Kidney tubule cell (primary cell): ENCODE measurements at regions not wholly inside any gene's neighbourhood (a gene's known extent, or its start where the extent isn't known, plus 50 kb on each side); places are given as distances from the start of the nearest gene placed in this dataset.
"Not testable (repeated sequence)": the region's sequence is repeated elsewhere in the genome, so short reads cannot be mapped to it uniquely, and the experiment has no call there.

ENCODE experiments used
- DNase-seq: peaks from one replicate; pipeline ENCODE4 v3.0.0-alpha.2; 2018; ENCODE audit warnings: low spot score

DNA sequence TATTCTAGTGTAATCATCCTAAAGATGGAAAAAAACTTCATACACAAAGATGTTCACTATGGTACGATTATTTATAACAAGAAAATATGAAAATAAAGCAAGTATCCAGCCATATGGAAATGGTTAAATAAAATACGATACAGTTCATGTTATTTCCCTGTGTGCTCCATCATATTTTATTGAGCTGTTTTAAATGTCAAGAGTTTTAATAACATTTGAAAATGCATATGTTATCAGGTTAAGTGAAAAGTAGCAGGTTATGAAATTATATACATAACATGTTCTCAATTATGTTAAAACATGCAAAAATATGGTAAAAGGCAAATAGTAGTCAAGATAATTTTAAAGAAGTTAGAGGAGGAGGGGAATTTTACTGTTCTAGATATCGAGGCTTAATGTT lies 192.0 kb downstream of the HNRNPD start:
- DNase-seq, result no peak

DNA sequence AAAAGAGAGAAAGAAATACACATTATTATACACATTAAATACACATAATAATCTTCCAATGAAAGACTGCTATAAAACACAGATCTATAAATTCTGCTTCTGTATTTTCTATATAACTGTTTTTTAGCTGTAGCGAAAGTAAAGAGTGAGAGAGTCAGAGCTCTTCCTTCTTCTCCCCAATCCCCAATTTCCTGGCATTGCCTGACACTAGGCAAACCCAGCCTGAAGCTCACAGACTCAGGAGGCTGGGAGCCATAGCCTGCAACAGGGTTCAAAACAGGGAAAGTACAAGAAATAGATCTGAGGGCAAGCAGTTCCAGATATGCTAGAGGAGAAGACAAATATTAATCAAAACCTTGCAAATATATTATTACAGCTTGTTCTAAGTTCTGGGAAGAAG lies 201.6 kb downstream of the HNRNPD start:
- DNase-seq, result no peak

- no peak for DNase-seq
Observed at GRCh38 chr4:82171531-82172155, 202.1 kb downstream of the HNRNPD start.

- DNase-seq, result no peak
Observed at GRCh38 chr4:82149750-82150149, 224.0 kb downstream of the HNRNPD start.

GRCh38 chr4:82145850-82146249 lies 227.9 kb downstream of the HNRNPD start:
- no peak for DNase-seq

DNA sequence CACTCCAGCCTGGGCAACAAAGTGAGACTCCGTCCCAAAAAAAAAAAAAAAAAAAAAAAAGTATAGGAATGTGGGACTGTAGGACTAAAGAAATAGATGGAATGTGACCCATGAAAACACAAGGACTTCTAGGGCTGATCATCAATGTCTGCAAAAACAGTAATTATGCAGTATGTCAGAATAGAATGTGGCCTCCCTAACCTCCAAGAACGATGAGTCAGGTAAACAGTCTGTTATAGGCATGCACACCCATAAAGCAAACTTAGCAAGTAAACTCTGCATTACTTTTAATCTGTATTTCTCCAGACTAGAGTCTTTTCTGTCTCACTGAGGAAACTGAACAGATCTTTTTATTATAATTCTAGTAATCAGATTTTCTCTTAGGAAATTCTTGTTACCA lies 233.4 kb downstream of the HNRNPD start:
- no peak for DNase-seq

GRCh38 chr4:82139287-82139686 lies 234.5 kb downstream of the HNRNPD start:
- DNase-seq, result no peak

DNA sequence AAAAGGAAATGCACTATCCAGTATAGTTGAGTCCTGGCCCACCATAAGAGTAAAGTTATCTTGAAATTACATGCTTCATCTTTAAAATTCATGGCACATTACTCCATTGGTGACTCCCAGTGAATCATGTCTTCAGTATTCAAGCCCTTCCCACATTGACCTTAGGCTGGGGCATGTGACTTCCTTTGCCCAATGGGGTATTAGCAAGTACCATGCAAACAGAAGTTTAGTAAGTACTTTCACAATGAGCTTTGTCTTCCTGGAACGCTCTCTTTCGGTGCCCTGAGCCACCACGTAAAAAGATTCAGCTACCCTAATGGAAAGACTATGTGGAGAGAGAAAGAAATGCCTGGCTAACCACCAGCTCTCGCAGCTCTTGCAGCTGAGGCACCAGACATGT lies 235.4 kb downstream of the HNRNPD start:
- peak; percentile 30 for DNase-seq

GRCh38 chr4:82136161-82136801 lies 237.5 kb downstream of the HNRNPD start:
- no peak for DNase-seq

DNA sequence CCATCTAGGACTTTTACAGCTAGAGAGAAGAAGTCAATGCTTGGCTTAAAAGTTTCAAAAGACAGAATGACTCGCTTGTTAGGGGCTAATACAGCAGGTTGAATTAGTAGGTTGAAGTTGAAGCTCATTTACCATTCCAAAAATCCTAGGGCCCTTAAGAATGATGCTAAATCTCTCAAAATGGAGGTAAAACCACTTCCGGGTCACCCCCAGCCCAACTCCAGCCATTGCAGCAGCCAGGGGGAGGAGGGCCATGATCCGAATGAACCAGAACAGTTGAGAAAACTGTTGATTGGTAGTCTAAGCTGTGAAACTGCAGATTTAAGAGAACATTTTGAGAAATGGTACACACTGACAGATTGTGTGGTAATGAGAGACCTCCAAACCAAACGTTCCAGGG lies 245.4 kb downstream of the HNRNPD start:
- DNase-seq, result no peak

DNA sequence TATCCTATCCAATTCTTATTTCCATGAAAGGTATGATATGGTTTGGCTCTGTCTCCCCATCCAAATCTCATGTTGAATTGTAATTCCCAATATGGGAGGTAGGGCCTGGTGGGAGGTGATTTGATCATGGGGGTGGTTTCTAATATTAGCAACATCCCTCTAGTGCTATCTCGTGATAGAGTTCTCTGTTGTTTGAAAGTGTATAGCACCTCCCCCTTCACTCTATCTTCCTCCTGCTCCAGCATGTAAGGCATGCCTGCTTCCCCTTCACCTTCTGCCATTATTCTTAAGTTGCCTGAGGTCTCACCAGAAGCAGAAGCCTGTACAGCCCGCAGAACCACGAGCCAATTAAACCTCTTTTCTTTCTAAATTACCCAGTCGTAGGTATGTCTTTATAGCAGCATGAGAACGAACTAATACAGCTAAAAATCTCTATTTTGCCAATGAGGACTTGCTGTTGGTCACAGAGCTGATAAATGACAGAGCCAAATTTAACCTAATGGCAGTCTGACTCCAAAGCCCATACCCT lies 247.2 kb downstream of the HNRNPD start:
- no peak for DNase-seq

DNA sequence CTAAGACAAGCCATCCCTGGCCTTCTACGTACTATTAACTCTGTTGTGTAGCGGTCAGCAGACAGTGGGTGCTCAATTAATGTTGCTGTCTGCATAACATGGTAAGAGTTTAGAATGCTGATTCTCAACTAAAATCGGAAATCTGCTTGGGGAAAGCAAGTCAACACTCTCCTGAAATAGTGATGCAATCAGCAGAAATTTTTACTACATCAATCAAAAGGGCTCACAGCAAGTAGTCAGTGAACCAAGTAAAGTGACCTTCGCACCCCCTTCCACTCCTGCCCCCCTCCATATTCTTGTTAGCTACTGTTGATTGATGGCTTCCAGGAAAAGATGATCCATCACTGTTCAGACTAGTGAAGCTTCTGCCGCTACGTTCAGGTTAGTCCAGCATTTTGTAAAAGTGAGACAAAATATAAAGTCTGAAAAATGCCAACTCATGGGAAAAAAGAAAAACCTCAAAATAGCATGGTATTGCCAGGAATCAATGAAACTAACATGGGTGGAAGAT lies 247.9 kb downstream of the HNRNPD start:
- DNase-seq, result no peak

GRCh38 chr4:82124932-82125786 lies 248.6 kb downstream of the HNRNPD start:
- no peak for DNase-seq

DNA sequence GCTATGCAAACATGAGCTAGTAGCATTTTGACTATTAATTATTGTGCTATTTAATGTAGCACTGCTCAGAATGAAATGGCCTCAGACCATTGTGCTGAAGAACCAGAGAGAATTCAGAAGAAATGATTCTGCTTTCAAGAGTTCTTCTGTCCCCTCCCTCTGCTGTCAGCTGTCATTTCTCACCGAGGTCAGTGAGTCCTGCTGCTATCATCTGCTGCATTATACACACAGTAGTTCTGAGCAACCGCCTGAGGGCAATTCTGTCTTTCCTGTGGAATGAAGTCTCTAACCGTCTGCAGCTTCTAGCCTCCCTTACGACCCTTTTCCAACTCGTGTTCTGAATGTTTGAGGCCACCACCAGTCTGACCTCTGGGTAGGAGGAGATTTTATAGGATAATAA lies 249.4 kb downstream of the HNRNPD start:
- no peak for DNase-seq

DNA sequence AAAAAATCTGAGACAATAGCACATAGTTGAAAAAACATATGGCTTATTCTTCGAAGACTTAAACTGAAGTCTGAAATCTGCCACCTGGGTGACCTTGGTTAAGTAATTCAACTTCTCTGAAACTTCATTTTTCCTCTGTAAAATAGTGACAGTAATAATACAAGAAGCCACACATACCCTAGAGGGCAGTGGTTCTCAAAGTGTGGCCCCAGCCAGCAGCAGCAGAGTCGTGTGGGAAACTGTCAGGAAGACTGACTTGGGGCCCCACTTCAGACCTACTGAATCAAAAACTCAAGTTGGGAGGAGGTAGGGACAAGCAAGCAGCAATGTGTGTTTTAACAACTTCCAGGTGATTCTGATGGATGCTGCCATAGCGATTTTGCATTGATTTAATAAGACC lies 249.9 kb downstream of the HNRNPD start:
- no peak for DNase-seq

DNA sequence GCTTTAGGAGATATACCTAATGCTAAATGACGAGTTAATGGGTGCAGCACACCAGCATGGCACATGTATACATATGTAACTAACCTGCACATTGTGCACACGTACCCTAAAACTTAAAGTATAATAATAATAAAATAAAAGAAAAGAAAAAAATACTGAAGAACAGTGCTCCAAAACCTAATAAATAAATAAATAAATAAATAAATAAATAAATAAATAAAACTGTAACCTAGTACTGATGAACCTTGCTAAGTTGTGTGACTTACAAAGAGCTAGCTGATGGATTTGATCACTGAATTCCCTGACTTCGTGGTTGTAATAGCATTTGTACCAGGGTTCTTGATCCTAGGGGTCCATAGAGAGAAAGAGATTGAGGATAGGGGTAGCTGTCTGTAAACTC lies 258.6 kb downstream of the HNRNPD start:
- DNase-seq, result not testable (repeated sequence)

DNA sequence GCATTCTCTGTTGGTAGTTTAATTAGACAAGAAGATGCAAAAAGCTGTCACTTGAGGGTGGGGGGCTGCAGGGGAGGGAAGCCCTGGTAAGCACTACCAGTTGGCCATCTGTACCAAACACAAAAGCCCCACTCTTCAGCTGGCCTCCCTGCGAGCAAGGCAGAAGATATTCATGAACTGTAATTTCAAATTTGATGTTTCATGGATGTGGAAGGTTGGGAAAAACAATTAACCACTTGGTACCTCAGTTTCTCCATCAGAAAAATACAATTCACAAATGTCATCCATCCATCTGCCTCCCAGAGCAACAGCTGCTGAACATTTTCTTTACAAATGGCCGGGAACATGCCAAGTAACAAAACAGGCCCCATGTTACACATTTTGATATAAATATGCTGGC lies 265.3 kb downstream of the HNRNPD start:
- no peak for DNase-seq

- DNase-seq, result no peak
Observed at GRCh38 chr4:82104578-82104977, 269.2 kb downstream of the HNRNPD start.

DNA sequence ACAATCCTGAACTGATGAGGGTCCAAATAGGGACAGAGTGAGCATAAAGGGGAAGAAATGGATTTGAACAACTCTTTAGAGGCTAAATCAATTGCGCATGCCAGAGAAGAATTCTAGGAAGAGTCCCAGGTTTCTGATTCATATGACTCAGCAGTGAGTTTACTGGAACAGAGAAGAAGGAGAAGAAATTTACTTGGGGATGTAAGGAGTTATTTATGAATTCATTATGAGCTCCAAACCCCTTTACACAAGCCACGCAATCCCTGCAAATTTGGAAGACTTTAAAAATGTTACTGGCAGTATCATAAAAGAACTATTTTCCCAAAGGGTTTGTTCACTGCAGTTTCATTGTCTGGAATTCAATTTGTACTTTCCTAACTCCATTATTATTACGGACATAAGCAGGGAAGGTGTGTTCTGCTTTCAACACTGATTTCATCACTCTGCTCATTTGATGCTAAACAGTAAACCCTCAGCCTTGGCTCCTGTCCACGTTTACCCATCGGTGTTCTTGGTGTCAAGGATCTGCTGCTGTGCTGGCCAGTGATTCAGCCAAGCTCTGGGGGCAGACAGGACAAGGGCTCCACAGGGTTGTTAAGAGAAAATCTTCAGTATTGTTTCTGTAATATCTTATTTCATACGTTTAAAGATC lies 273.7 kb downstream of the HNRNPD start:
- DNase-seq, result no peak

DNA sequence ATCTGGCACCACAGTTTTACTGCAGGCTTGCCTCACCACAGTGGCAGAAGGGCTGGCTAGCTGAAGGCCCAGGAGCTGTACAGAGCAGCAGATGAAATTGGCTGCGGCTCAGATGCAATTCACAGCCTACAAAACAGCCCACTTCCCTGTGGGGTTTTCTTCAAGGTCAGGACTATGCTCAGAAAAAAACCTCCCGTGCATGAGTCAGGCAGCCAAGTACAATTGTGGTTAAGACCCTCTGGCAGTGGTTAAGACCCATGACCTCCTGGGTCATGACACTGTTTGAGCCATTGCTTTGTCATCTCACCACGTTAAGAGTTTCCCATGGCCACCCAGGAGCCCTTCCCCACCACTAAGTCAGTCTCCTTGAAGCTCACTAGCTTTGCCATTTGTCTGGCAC lies 276.3 kb downstream of the HNRNPD start:
- DNase-seq, result peak; percentile 48

DNA sequence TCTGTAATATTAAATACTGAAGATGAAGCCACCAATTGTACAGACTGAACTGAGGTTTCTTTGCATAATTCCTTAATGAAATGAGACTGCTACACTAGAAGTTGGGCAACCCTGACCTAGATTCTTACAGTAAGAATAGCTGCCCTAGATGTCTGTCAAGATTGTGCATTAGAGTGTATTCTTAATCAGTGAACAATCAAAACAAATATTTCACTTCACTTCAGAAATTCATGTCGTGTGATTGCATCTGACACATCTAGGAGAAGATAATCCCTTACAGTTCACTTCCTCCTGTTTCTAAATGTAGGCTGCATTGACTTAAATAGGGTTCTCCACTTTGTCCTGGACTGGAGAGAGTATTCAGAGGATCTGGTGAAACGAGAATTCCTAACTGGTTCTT lies 283.1 kb downstream of the HNRNPD start:
- DNase-seq, result no peak

DNA sequence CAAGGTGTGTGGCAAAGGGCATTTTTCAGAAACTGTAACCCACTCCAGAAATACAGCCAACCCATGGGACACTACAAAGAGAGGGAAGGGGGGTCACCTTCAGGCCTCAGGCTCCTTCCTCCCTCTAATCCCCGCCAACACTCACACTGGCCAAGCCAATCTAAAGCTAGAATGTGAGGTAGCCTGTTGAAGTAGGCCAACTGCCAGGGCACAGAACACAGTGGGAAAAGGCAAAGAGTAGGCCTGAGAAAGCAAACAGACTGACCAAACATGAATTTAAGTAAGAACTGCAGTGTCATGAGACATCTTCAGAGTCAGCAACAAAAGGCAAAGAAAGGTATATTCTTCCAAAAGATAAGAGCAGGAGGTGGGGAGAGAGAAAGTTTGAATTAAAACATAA lies 289.0 kb downstream of the HNRNPD start:
- DNase-seq, result no peak
